ENCODE measurements at regions not wholly inside any gene's neighbourhood (a gene's known extent, or its start where the extent isn't known, plus 50 kb on each side); places are given as distances from the start of the nearest gene placed in this dataset.

- intact Hi-C loops (cut with DNase I, micrococcal nuclease): no loop called here
- Histone ChIP-seq H3K9me3 (ENCODE audit: control insufficient read depth in 1 of 2, insufficient read depth in 1 of 2, low read length in 2 of 2) (peaks cover 4 to 12% of the 10 kb centered on the region in 2 experiments), H3K27ac (ENCODE audit: low read depth in 1 of 2, low read length in 2 of 2) (no peak overlapping the region), H3K27me3 (ENCODE audit: control insufficient read depth in 1 of 2, insufficient read depth in 2 of 2, low read length in 2 of 2) (no peaks in the 10 kb centered on the region), H3K36me3 (ENCODE audit: insufficient read depth, low read length) (no peaks in the 10 kb centered on the region), H3K4me1 (ENCODE audit: insufficient read depth, low read length) (no peaks in the 10 kb centered on the region), H3K4me3 (ENCODE audit: low read length) (no peak overlapping the region)
- ChIA-PET POLR2A (no interaction called here), CTCF (no interaction called here)
- Mint-ChIP-seq H3K27me3 (no peaks in the 10 kb centered on the region), H3K4me1 (ENCODE audit: low read depth) (no peaks in the 10 kb centered on the region), H3K9me3 (peaks cover 11% of the 10 kb centered on the region), H3K4me3 (no peak overlapping the region), H3K27ac (no peak overlapping the region), H3K36me3 (ENCODE audit: low read depth) (no peaks in the 10 kb centered on the region)
- TF ChIP-seq, protein P1, sequence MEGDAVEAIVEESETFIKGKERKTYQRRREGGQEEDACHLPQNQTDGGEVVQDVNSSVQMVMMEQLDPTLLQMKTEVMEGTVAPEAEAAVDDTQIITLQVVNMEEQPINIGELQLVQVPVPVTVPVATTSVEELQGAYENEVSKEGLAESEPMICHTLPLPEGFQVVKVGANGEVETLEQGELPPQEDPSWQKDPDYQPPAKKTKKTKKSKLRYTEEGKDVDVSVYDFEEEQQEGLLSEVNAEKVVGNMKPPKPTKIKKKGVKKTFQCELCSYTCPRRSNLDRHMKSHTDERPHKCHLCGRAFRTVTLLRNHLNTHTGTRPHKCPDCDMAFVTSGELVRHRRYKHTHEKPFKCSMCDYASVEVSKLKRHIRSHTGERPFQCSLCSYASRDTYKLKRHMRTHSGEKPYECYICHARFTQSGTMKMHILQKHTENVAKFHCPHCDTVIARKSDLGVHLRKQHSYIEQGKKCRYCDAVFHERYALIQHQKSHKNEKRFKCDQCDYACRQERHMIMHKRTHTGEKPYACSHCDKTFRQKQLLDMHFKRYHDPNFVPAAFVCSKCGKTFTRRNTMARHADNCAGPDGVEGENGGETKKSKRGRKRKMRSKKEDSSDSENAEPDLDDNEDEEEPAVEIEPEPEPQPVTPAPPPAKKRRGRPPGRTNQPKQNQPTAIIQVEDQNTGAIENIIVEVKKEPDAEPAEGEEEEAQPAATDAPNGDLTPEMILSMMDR (IDR thresholded peaks at IDR 0.05): no peak
- ATAC-seq (ENCODE audit: poor library complexity) (no peak), DNase-seq (no peak)
Measured at GRCh38 chr11:23990346-23991164, 506.3 kb upstream of the LUZP2 start.

- Histone ChIP-seq H3K9me3 (ENCODE audit: control insufficient read depth in 1 of 2, insufficient read depth in 1 of 2, low read length in 2 of 2) (peaks cover 4 to 12% of the 10 kb centered on the region in 2 experiments), H3K36me3 (ENCODE audit: insufficient read depth, low read length) (no peaks in the 10 kb centered on the region), H3K27me3 (ENCODE audit: control insufficient read depth in 1 of 2, insufficient read depth in 2 of 2, low read length in 2 of 2) (no peaks in the 10 kb centered on the region), H3K27ac (ENCODE audit: low read depth in 1 of 2, low read length in 2 of 2) (no peak overlapping the region), H3K4me3 (ENCODE audit: low read length) (no peak overlapping the region), H3K4me1 (ENCODE audit: insufficient read depth, low read length) (no peaks in the 10 kb centered on the region)
- TF ChIP-seq, protein P1 (IDR thresholded peaks at IDR 0.05): no peak
- ChIA-PET POLR2A (no interaction called here), CTCF (no interaction called here)
- no peaks in the 10 kb centered on the region for H3K4me1 Mint-ChIP-seq (ENCODE audit: low read depth)
- H3K27me3 Mint-ChIP-seq: no peaks in the 10 kb centered on the region
- no peak overlapping the region for H3K27ac Mint-ChIP-seq
- intact Hi-C loops (cut with DNase I, micrococcal nuclease): no loop called here
- no peak overlapping the region for H3K4me3 Mint-ChIP-seq
- H3K9me3 Mint-ChIP-seq: peaks cover 10% of the 10 kb centered on the region
- DNase-seq (no peak), ATAC-seq (ENCODE audit: poor library complexity) (no peak)
- no peaks in the 10 kb centered on the region for H3K36me3 Mint-ChIP-seq (ENCODE audit: low read depth)
Measured at GRCh38 chr11:23991165-23991539, 505.7 kb upstream of the LUZP2 start.

GRCh38 chr11:23995891-23996290 is 501.0 kb upstream of the LUZP2 start:
- Mint-ChIP-seq H3K36me3 (ENCODE audit: low read depth) (no peaks in the 10 kb centered on the region), H3K27ac (no peak overlapping the region), H3K9me3 (peaks cover 18% of the 10 kb centered on the region), H3K4me1 (ENCODE audit: low read depth) (no peaks in the 10 kb centered on the region), H3K27me3 (no peaks in the 10 kb centered on the region), H3K4me3 (no peak overlapping the region)
- ATAC-seq (ENCODE audit: poor library complexity): no peak
- no peaks in the 10 kb centered on the region for H3K4me1 ChIP-seq (ENCODE audit: insufficient read depth, low read length)
- TF ChIP-seq, protein P1 (IDR thresholded peaks at IDR 0.05): no peak
- no peaks in the 10 kb centered on the region for H3K27me3 ChIP-seq (ENCODE audit: control insufficient read depth in 1 of 2, insufficient read depth in 2 of 2, low read length in 2 of 2)
- H3K36me3 ChIP-seq (ENCODE audit: insufficient read depth, low read length): no peaks in the 10 kb centered on the region
- intact Hi-C loops (cut with DNase I, micrococcal nuclease): no loop called here
- POLR2A ChIA-PET: no interaction called here
- CTCF ChIA-PET: no interaction called here
- no peak overlapping the region for H3K27ac ChIP-seq (ENCODE audit: low read depth in 1 of 2, low read length in 2 of 2)
- peaks cover 12 to 14% of the 10 kb centered on the region in 2 experiments for H3K9me3 ChIP-seq (ENCODE audit: control insufficient read depth in 1 of 2, insufficient read depth in 1 of 2, low read length in 2 of 2)
- no peak for DNase-seq
- no peak overlapping the region for H3K4me3 ChIP-seq (ENCODE audit: low read length)
